SU-DHL-6 (cell line): ENCODE measurements at regions not wholly inside any gene's neighbourhood (a gene's known extent, or its start where the extent isn't known, plus 50 kb on each side); places are given as distances from the start of the nearest gene placed in this dataset.

Experiments used
- H2AFZ ChIP-seq: fragments of 200-600 bp; sonication (generic); 2 replicates; pipeline ENCODE4 v1.6.1; 2014; ENCODE audit warnings: low read depth, mild to moderate bottlenecking, moderate library complexity, mixed read lengths, antibody characterized with exemption, low read length; ENCODE audit not compliant: severe bottlenecking
- H3F3A ChIP-seq: fragments of 200-600 bp; shearing (Covaris generic); 2 replicates; pipeline ENCODE4 v1.6.0; 2016; ENCODE audit warnings: antibody characterized with exemption, mild to moderate bottlenecking; ENCODE audit not compliant: insufficient read depth
- H3K27ac ChIP-seq: fragments of 200-600 bp; sonication (generic); 2 replicates; pipeline ENCODE4 v1.5.1; 2016; ENCODE audit warnings: low read depth, mild to moderate bottlenecking, low read length, moderate library complexity, mixed read lengths
- H3K27me3 ChIP-seq: fragments of 200-600 bp; sonication (generic), shearing (Covaris generic); 2 replicates; pipeline ENCODE4 v1.6.0; 2014; ENCODE audit warnings: mild to moderate bottlenecking, low read length
- H3K36me3 ChIP-seq: fragments of 200-600 bp; sonication (generic); 2 replicates; pipeline ENCODE4 v1.6.1; 2014; ENCODE audit warnings: mild to moderate bottlenecking, low read length, mixed read lengths
- H3K4me2 ChIP-seq: fragments of 300-600, 200-600 bp; shearing (Covaris generic), sonication (generic); 2 replicates; pipeline ENCODE4 v1.6.0; 2014; ENCODE audit warnings: low read length, low read depth, mild to moderate bottlenecking; ENCODE audit not compliant: poor library complexity, severe bottlenecking
- H3K4me3 ChIP-seq: fragments of 200-600 bp; sonication (generic); 2 replicates; pipeline ENCODE4 v1.5.1; 2014; ENCODE audit warnings: antibody characterized with exemption, low read length, mild to moderate bottlenecking, mixed read lengths; ENCODE audit not compliant: insufficient read depth, poor library complexity, severe bottlenecking
- H3K79me2 ChIP-seq: fragments of 200-600 bp; sonication (generic); 2 replicates; pipeline ENCODE4 v1.6.1; 2014; ENCODE audit warnings: mild to moderate bottlenecking, low read length, moderate library complexity; ENCODE audit not compliant: insufficient read depth
- H3K9ac ChIP-seq: fragments of 200-600 bp; sonication (generic); 2 replicates; pipeline ENCODE4 v1.7.0; 2014; ENCODE audit warnings: mild to moderate bottlenecking, low read length
- H3K9me2 ChIP-seq: fragments of 200-600 bp; sonication (generic); replicated peaks from 2 replicates; pipeline ENCODE4 v1.6.1; 2014; ENCODE audit warnings: low read length; ENCODE audit not compliant: insufficient read depth
- H3K9me3 ChIP-seq: fragments of 200-600 bp; sonication (generic); 2 replicates; pipeline ENCODE4 v1.6.1; 2014; ENCODE audit warnings: low read length, mixed read lengths; ENCODE audit not compliant: insufficient read depth
- H4K20me1 ChIP-seq: fragments of 200-600 bp; sonication (generic); 2 replicates; pipeline ENCODE4 v1.6.1; 2014; ENCODE audit warnings: low read depth, mild to moderate bottlenecking, antibody characterized with exemption, low read length, moderate library complexity, mixed read lengths
- CTCF ChIP-seq: fragments of 200-600 bp; sonication (generic); IDR thresholded peaks from one replicate; pipeline ENCODE4 v1.5.1; 2017; ENCODE audit warnings: antibody characterized with exemption, mild to moderate bottlenecking, low read length, moderate library complexity; ENCODE audit not compliant: insufficient read depth, poor library complexity, severe bottlenecking
- EZH2phosphoT487 ChIP-seq: fragments of 200-600 bp; sonication (generic), shearing (Covaris generic); conservative IDR thresholded peaks from 2 replicates; pipeline ENCODE4 v1.6.1; 2018; ENCODE audit warnings: mild to moderate bottlenecking, antibody characterized with exemption, low read length, moderate library complexity, mixed read lengths

- no peaks in the 10 kb centered on the region for H3K36me3 ChIP-seq
- H3K9ac ChIP-seq: no peak overlapping the region
- H3K9me2 ChIP-seq: no peaks in the 10 kb centered on the region
- H3K4me3 ChIP-seq: no peak overlapping the region
- no peaks in the 10 kb centered on the region for H3F3A ChIP-seq
- no peak overlapping the region for H3K4me2 ChIP-seq
- H3K27ac ChIP-seq: no peak overlapping the region
- no peaks in the 10 kb centered on the region for H3K79me2 ChIP-seq
- no peak for TF ChIP-seq CTCF
- no peak for TF ChIP-seq EZH2phosphoT487
- H3K9me3 ChIP-seq: no peaks in the 10 kb centered on the region
- no peaks in the 10 kb centered on the region for H4K20me1 ChIP-seq
- no peak overlapping the region for H2AFZ ChIP-seq
- no peaks in the 10 kb centered on the region for H3K27me3 ChIP-seq
Observed at GRCh38 chr5:4387290-4387689, 752.8 kb upstream of the ADAMTS16 start.

GRCh38 chr5:4395752-4396151, 744.4 kb upstream of the ADAMTS16 start:
- Histone ChIP-seq H3K79me2 (no peaks in the 10 kb centered on the region), H3K27me3 (no peaks in the 10 kb centered on the region), H3K9me3 (0 out of 2 replicates have a peak, but pooled peaks cover 6% of the 10 kb centered on the region), H3K27ac (no peak overlapping the region), H3F3A (no peaks in the 10 kb centered on the region), H3K36me3 (no peaks in the 10 kb centered on the region), H2AFZ (no peak overlapping the region), H3K9ac (no peak overlapping the region), H3K4me3 (no peak overlapping the region), H3K9me2 (no peaks in the 10 kb centered on the region), H3K4me2 (no peak overlapping the region), H4K20me1 (no peaks in the 10 kb centered on the region)
- TF ChIP-seq CTCF (no peak), EZH2phosphoT487 (no peak)

GRCh38 chr5:4405614-4406219, 734.4 kb upstream of the ADAMTS16 start:
- Histone ChIP-seq H3F3A (no peaks in the 10 kb centered on the region), H3K9me3 (no peaks in the 10 kb centered on the region), H3K36me3 (no peaks in the 10 kb centered on the region), H3K4me2 (no peak overlapping the region), H3K4me3 (no peak overlapping the region), H3K27ac (no peak overlapping the region), H3K9ac (no peak overlapping the region), H3K9me2 (no peaks in the 10 kb centered on the region), H2AFZ (no peak overlapping the region), H3K79me2 (no peaks in the 10 kb centered on the region), H3K27me3 (no peaks in the 10 kb centered on the region), H4K20me1 (no peaks in the 10 kb centered on the region)
- TF ChIP-seq EZH2phosphoT487: no peak
- TF ChIP-seq CTCF: no peak
